PC-9 (cell line): ENCODE measurements at regions not wholly inside any gene's neighbourhood (a gene's known extent, or its start where the extent isn't known, plus 50 kb on each side); places are given as distances from the start of the nearest gene placed in this dataset.

ENCODE experiments used
- BruUV-seq: library from RNA; stranded (reverse); fragments of 400-500 nt; replicated peaks from 2 replicates; lab custom pipeline; 2021; lab: Mats Ljungman, UMichigan
- CTCF ChIA-PET: fragments of 300-600 bp; sonication (Branson Sonifier 250); formaldehyde crosslinking; loops from one replicate; lab custom pipeline; 2022; ENCODE audit warnings: antibody characterized with exemption; lab: Charles Lee
- POLR2A ChIA-PET: fragments of 300-600 bp; sonication (Branson Sonifier 250); formaldehyde crosslinking; loops from one replicate; lab custom pipeline; 2022; ENCODE audit warnings: antibody characterized with exemption; ENCODE audit not compliant: unreplicated experiment; lab: Charles Lee
- DNase-seq, 2 experiments: peaks; one replicate each; pipeline versions ENCODE4 v3.0.0 to v3.0.0-alpha.2; 2015 to 2022; ENCODE audit warnings: mixed read lengths in 1 of 2
- H2AFZ ChIP-seq: fragments of 200-600 bp; sonication (generic); 2 replicates; pipeline ENCODE4 v1.8.1; 2017; ENCODE audit warnings: antibody characterized with exemption
- H3F3A ChIP-seq: fragments of 200-600 bp; sonication (generic); 2 replicates; pipeline ENCODE4 v1.8.1; 2017; ENCODE audit warnings: antibody characterized with exemption, mild to moderate bottlenecking, low read depth; ENCODE audit not compliant: insufficient read depth
- H3K27ac ChIP-seq: fragments of 200-600 bp; sonication (generic); 2 replicates; pipeline ENCODE4 v1.6.1; 2016; ENCODE audit warnings: mixed run types
- H3K27me3 ChIP-seq: fragments of 200-600 bp; sonication (generic); 2 replicates; pipeline ENCODE4 v1.6.1; 2016; ENCODE audit warnings: low read depth, mixed run types; ENCODE audit not compliant: insufficient read depth
- H3K36me3 ChIP-seq: fragments of 200-600 bp; sonication (generic); 2 replicates; pipeline ENCODE4 v1.6.1; 2016; ENCODE audit warnings: low read depth, mixed run types
- H3K4me1 ChIP-seq: fragments of 200-600 bp; sonication (generic); replicated peaks from 2 replicates; pipeline ENCODE4 v1.6.1; 2016; ENCODE audit warnings: mixed run types; ENCODE audit not compliant: insufficient read depth
- H3K4me2 ChIP-seq: fragments of 200-600 bp; sonication (generic); 2 replicates; pipeline ENCODE4 v1.6.1; 2017; ENCODE audit warnings: mixed run types
- H3K4me3 ChIP-seq: fragments of 200-600 bp; sonication (generic); 2 replicates; pipeline ENCODE4 v1.6.1; 2016; ENCODE audit warnings: mixed run types
- H3K79me2 ChIP-seq: fragments of 200-600 bp; sonication (generic); 2 replicates; pipeline ENCODE4 v1.6.1; 2017; ENCODE audit warnings: low read depth, mixed run types
- H3K9me2 ChIP-seq: fragments of 200-600 bp; sonication (generic); 2 replicates; pipeline ENCODE4 v1.8.1; 2017; ENCODE audit warnings: mild to moderate bottlenecking; ENCODE audit not compliant: insufficient read depth
- H3K9me3 ChIP-seq: fragments of 200-600 bp; sonication (generic); 2 replicates; pipeline ENCODE4 v1.8.1; 2016; ENCODE audit warnings: low read depth; ENCODE audit not compliant: insufficient read depth
- H4K20me1 ChIP-seq: fragments of 200-600 bp; sonication (generic); 2 replicates; pipeline ENCODE4 v1.8.1; 2017; ENCODE audit not compliant: insufficient read depth
- EZH2 ChIP-seq: fragments of 200-600 bp; sonication (generic); IDR thresholded peaks from 2 replicates; pipeline ENCODE4 v1.8.0; 2017; ENCODE audit warnings: antibody characterized with exemption, low read depth
- intact Hi-C: fragments of 100-400 bp; cut with micrococcal nuclease; formaldehyde crosslinking; loops from one replicate; pipeline ENCODE4 v1.10.0; 2022; ENCODE audit not compliant: unreplicated experiment
- TF ChIP-seq, protein P1 (sequence below): fragments of 200-600 bp; sonication (generic); conservative IDR thresholded peaks from 2 replicates; pipeline ENCODE4 v1.6.1; 2017; ENCODE audit warnings: mixed run types, antibody characterized with exemption, mild to moderate bottlenecking, moderate library complexity

DNA sequence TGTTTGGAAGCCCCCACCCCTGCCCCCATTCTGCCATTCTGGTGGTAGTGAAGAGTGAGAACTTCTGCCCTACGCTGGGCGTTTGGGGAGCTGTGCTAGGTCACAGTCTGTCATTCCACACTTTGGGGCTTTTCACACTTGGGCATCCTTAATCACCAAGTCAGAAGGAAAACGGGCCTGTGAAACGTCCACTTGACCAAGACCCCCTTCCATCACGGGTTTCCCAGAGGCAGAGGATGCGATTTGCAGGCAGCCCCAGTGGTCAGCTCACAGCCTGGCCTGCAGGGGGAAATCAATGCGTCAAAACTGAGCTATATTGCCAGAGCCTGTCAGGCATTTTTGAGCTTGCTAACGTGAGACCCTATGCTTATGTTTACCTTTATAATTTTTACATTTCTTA is 663.3 kb upstream of the MGMT start:
- intact Hi-C loops: no loop called here
- Histone ChIP-seq H3K27me3 (no peaks in the 10 kb centered on the region), H3K4me3 (no peak overlapping the region), H3K4me2 (no peak overlapping the region), H3K4me1 (no peaks in the 10 kb centered on the region), H3K36me3 (no peaks in the 10 kb centered on the region), H2AFZ (no peak overlapping the region), H3K9me2 (no peaks in the 10 kb centered on the region), H3K27ac (no peak overlapping the region), H4K20me1 (no peaks in the 10 kb centered on the region), H3K9me3 (no peaks in the 10 kb centered on the region), H3F3A (no peaks in the 10 kb centered on the region), H3K79me2 (no peaks in the 10 kb centered on the region)
- TF ChIP-seq EZH2: no peak
- TF ChIP-seq, protein P1, sequence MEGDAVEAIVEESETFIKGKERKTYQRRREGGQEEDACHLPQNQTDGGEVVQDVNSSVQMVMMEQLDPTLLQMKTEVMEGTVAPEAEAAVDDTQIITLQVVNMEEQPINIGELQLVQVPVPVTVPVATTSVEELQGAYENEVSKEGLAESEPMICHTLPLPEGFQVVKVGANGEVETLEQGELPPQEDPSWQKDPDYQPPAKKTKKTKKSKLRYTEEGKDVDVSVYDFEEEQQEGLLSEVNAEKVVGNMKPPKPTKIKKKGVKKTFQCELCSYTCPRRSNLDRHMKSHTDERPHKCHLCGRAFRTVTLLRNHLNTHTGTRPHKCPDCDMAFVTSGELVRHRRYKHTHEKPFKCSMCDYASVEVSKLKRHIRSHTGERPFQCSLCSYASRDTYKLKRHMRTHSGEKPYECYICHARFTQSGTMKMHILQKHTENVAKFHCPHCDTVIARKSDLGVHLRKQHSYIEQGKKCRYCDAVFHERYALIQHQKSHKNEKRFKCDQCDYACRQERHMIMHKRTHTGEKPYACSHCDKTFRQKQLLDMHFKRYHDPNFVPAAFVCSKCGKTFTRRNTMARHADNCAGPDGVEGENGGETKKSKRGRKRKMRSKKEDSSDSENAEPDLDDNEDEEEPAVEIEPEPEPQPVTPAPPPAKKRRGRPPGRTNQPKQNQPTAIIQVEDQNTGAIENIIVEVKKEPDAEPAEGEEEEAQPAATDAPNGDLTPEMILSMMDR: no peak
- DNase-seq: no peak
- ChIA-PET POLR2A (no interaction called here), CTCF (no interaction called here)
- BruUV-seq: no TSS peak

DNA sequence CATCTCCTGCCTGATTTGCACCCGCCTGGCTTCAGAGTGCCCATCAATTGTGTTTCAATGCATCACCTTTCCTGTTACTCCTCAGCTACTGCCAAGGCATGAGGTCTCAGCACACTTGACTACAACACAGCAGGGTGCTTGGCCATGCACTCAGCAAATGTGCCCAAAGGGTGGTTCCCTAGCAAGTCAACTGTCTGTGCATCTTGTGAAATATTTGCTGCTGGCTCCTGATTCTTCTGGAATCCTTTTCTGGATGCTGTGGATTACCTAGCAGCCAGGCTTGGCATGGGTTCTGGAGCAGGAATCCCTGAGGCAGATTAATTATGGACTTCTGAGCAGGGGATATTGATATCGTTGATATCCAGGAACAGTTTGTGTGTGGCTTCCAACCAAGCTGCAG is 662.6 kb upstream of the MGMT start:
- intact Hi-C loops: no loop called here
- BruUV-seq: no TSS peak

DNA sequence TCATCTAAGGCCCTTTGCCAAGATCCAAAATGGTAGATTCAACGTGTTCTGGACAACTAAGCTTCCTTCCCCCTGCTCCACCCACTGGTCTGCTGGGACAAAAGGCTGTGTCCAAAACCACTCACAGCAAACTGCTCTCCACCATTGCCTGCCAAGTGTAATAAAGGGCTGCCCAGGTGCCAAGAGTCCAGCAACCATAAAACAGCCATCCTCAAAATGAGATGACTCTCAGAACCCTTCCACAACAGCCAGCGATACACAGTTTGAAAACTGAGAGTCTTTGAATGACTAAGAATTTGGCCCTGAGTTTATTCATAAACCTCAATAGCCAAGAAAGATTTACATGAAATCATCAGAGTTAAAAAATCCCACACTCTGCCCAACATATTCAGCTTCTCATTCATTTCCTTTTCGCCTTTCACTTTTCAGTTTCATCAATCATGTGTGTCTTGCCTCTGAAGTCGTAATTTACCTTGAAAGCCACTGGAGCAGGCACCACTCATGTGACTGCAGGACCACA is 658.1 kb upstream of the MGMT start:
- intact Hi-C loops: no loop called here

More for the DNA sequence above, 662.6 kb upstream of the MGMT start:
- H4K20me1 ChIP-seq: no peaks in the 10 kb centered on the region
- DNase-seq: no peak
- H3K4me3 ChIP-seq: no peak overlapping the region
- no peaks in the 10 kb centered on the region for H3K79me2 ChIP-seq
- H3K36me3 ChIP-seq: no peaks in the 10 kb centered on the region
- no peaks in the 10 kb centered on the region for H3F3A ChIP-seq
- no peak overlapping the region for H2AFZ ChIP-seq
- TF ChIP-seq, protein P1: no peak
- no peak for TF ChIP-seq EZH2
- no peak overlapping the region for H3K27ac ChIP-seq
- ChIA-PET CTCF (no interaction called here), POLR2A (no interaction called here)
- H3K9me2 ChIP-seq: no peaks in the 10 kb centered on the region
- H3K27me3 ChIP-seq: no peaks in the 10 kb centered on the region
- H3K4me2 ChIP-seq: no peak overlapping the region
- no peaks in the 10 kb centered on the region for H3K4me1 ChIP-seq
- no peaks in the 10 kb centered on the region for H3K9me3 ChIP-seq

More for the DNA sequence above, 658.1 kb upstream of the MGMT start:
- TF ChIP-seq, protein P1: no peak
- no peak for TF ChIP-seq EZH2
- ChIA-PET POLR2A (no interaction called here), CTCF (no interaction called here)
- Histone ChIP-seq H3K36me3 (no peaks in the 10 kb centered on the region), H3K27me3 (peaks cover 21% of the 10 kb centered on the region), H3K4me3 (no peak overlapping the region), H4K20me1 (no peaks in the 10 kb centered on the region), H2AFZ (no peak overlapping the region), H3K27ac (no peak overlapping the region), H3K79me2 (no peaks in the 10 kb centered on the region), H3F3A (no peaks in the 10 kb centered on the region), H3K9me2 (no peaks in the 10 kb centered on the region), H3K9me3 (no peaks in the 10 kb centered on the region), H3K4me1 (no peaks in the 10 kb centered on the region), H3K4me2 (no peak overlapping the region)
- no peak for DNase-seq
- no TSS peak for BruUV-seq
